Activated B cell treated with CpG ODN at 0.5 μM for 24 hours (primary cell): ENCODE measurements at regions not wholly inside any gene's neighbourhood (a gene's known extent, or its start where the extent isn't known, plus 50 kb on each side); places are given as distances from the start of the nearest gene placed in this dataset.
"Not testable (repeated sequence)": the region's sequence is repeated elsewhere in the genome, so short reads cannot be mapped to it uniquely, and the experiment has no call there.

Source experiments
- ATAC-seq: fragments of 200-7000 bp; cut with Tn5 transposase; one replicate; pipeline ENCODE4 v1.10.0; 2021; ENCODE audit warnings: low read depth, mild to moderate bottlenecking, moderate library complexity
- CTCF ChIA-PET: fragments of 350-600 bp; sonication (Branson Sonifier 250); formaldehyde crosslinking; loops from one replicate; lab custom pipeline; 2021; ENCODE audit warnings: antibody characterized with exemption; lab: Charles Lee
- POLR2A ChIA-PET: fragments of 350-600 bp; sonication (Branson Sonifier 250); formaldehyde crosslinking; loops from one replicate; lab custom pipeline; 2021; ENCODE audit warnings: antibody characterized with exemption; lab: Charles Lee
- DNase-seq: peaks from one replicate; pipeline ENCODE4 v3.0.0; 2022
- H3K27ac Mint-ChIP-seq: one replicate; pipeline ENCODE4 v1.8.0; 2020; ENCODE audit warnings: mixed read lengths
- H3K27me3 Mint-ChIP-seq: one replicate; pipeline ENCODE4 v1.8.0; 2021; ENCODE audit warnings: mixed read lengths
- H3K36me3 Mint-ChIP-seq: one replicate; pipeline ENCODE4 v1.8.0; 2021; ENCODE audit warnings: low read depth, mixed read lengths
- H3K4me1 Mint-ChIP-seq: one replicate; pipeline ENCODE4 v1.8.0; 2021; ENCODE audit warnings: mixed read lengths
- H3K4me3 Mint-ChIP-seq: one replicate; pipeline ENCODE4 v1.8.0; 2020; ENCODE audit warnings: mild to moderate bottlenecking, mixed read lengths
- H3K9me3 Mint-ChIP-seq: one replicate; pipeline ENCODE4 v1.8.0; 2020; ENCODE audit warnings: mixed read lengths
- intact Hi-C: fragments of 100-400 bp; cut with micrococcal nuclease; formaldehyde crosslinking; loops from one replicate; pipeline ENCODE4 v1.15.1; 2024
- TF ChIP-seq, protein P1 (sequence below): fragments of 200-600 bp; IDR thresholded peaks from one replicate; pipeline ENCODE4 v1.8.0; 2022; ENCODE audit warnings: antibody characterized with exemption, mild to moderate bottlenecking

DNA sequence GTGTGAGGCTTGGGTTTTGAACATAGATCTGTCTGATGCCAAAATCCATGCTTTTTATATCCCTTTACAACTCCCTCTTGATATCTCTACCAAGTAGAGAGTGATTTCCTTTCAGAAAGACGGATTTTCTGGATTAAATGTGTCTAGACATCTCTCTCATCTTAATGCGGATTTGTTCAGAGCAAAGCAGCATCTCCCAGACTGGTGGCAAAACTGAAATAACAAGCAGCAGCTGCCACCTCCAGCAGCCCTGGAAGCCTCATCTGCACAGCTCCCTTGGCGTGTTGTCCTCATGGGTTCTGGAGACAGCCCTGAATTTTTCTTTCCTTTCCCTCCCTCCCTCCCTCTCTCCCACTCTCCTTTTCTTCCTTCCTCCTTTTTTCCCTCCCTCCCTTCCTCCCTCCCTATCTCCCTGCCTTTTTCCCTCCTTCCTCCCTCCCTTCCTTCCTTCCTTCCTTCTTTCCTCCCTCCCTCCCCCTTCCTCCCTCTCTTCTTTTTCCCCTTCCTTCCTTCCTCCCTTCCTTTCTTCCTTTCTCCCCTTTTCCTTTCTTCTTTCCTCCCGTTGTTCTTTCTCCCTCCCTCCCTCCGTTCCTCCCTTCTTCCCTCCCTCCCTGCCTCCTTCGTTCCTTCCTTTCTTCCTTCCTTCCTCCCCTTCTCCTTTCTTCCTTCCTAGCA, 639.9 kb downstream of the TYW1 start:
- no peak overlapping the region for H3K4me3 Mint-ChIP-seq
- TF ChIP-seq, protein P1, sequence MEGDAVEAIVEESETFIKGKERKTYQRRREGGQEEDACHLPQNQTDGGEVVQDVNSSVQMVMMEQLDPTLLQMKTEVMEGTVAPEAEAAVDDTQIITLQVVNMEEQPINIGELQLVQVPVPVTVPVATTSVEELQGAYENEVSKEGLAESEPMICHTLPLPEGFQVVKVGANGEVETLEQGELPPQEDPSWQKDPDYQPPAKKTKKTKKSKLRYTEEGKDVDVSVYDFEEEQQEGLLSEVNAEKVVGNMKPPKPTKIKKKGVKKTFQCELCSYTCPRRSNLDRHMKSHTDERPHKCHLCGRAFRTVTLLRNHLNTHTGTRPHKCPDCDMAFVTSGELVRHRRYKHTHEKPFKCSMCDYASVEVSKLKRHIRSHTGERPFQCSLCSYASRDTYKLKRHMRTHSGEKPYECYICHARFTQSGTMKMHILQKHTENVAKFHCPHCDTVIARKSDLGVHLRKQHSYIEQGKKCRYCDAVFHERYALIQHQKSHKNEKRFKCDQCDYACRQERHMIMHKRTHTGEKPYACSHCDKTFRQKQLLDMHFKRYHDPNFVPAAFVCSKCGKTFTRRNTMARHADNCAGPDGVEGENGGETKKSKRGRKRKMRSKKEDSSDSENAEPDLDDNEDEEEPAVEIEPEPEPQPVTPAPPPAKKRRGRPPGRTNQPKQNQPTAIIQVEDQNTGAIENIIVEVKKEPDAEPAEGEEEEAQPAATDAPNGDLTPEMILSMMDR, result no peak
- intact Hi-C loops, result no loop called here
- ChIA-PET CTCF (no interaction called here), POLR2A (no interaction called here)
- no peaks in the 10 kb centered on the region for H3K36me3 Mint-ChIP-seq
- H3K27ac Mint-ChIP-seq, result no peak overlapping the region
- no peaks in the 10 kb centered on the region for H3K4me1 Mint-ChIP-seq
- no peaks in the 10 kb centered on the region for H3K27me3 Mint-ChIP-seq
- peaks cover 13% of the 10 kb centered on the region for H3K9me3 Mint-ChIP-seq
- ATAC-seq, result no peak
- DNase-seq, result no peak

GRCh38 chr7:67637023-67637358, 640.4 kb downstream of the TYW1 start:
- Mint-ChIP-seq H3K27ac (no peak overlapping the region), H3K36me3 (no peaks in the 10 kb centered on the region), H3K9me3 (peaks cover 13% of the 10 kb centered on the region), H3K4me3 (no peak overlapping the region), H3K4me1 (no peaks in the 10 kb centered on the region), H3K27me3 (no peaks in the 10 kb centered on the region)
- DNase-seq (no peak), ATAC-seq (no peak)
- intact Hi-C loops, result no loop called here
- TF ChIP-seq, protein P1, result no peak
- CTCF ChIA-PET, result interaction anchor here (0.7 kb wide), 1 partner anchor 11 kb away, joined by 5 read pairs; no protein-coding TSS in a partner anchor
- POLR2A ChIA-PET, result no interaction called here

DNA sequence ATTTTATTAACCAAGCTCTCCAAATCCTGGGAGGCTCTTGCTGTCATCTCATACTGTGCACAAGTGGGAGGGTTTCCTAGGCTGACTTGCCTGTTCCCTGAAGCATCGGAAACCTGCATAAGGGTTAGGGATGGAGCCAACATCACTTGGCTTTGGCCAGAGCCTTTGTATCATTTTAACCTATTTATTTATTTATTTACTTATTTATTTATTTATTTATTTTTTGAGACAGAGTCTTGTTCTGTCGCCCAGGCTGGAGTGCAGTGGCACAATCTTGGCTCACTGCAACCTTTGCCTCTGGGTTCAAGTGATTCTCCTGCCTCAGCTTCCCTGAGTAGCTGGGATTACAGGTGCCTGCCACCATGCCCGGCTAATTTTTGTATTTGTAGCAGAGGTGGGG, 645.9 kb downstream of the TYW1 start:
- H3K4me1 Mint-ChIP-seq, DNase-seq, H3K27me3 Mint-ChIP-seq, H3K27ac Mint-ChIP-seq, ATAC-seq, H3K4me3 Mint-ChIP-seq, POLR2A ChIA-PET, CTCF ChIA-PET, intact Hi-C loops, H3K36me3 Mint-ChIP-seq: not testable (repeated sequence)
- peaks cover 12% of the 10 kb centered on the region for H3K9me3 Mint-ChIP-seq

DNA sequence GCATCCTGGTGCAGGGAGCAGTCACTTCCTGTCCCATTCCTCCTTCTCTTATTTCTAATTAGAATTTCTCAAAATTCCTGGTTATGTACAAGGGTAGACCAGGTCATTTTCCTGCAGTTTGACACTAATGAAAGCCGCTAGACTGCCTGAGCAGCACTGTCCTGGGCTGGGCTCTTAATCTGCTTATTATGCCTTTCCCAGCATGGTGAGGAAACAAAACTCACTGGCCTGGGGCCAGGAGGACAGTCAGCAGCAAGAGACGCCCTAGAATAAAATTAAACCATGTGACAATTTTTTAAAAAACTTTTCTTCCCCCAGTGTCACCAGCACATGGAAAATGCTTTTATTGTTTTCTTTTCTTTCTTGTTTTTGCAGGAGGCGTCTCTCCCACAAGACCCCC, 647.5 kb downstream of the TYW1 start:
- no peak for ATAC-seq
- DNase-seq, result no peak
- H3K4me3 Mint-ChIP-seq, result no peak overlapping the region
- H3K4me1 Mint-ChIP-seq, result no peaks in the 10 kb centered on the region
- TF ChIP-seq, protein P1, result no peak
- CTCF ChIA-PET, result no interaction called here
- H3K36me3 Mint-ChIP-seq, result no peaks in the 10 kb centered on the region
- peaks cover 11% of the 10 kb centered on the region for H3K9me3 Mint-ChIP-seq
- H3K27ac Mint-ChIP-seq, result no peak overlapping the region
- POLR2A ChIA-PET, result no interaction called here
- intact Hi-C loops, result no loop called here
- H3K27me3 Mint-ChIP-seq, result no peaks in the 10 kb centered on the region

- no peak for ATAC-seq
- no peak for DNase-seq
- CTCF ChIA-PET, result no interaction called here
- POLR2A ChIA-PET, result no interaction called here
- no peaks in the 10 kb centered on the region for H3K36me3 Mint-ChIP-seq
- H3K27me3 Mint-ChIP-seq, result no peaks in the 10 kb centered on the region
- no peak overlapping the region for H3K27ac Mint-ChIP-seq
- intact Hi-C loops, result no loop called here
- H3K4me1 Mint-ChIP-seq, result no peaks in the 10 kb centered on the region
- TF ChIP-seq, protein P1, result no peak
- peaks cover 7% of the 10 kb centered on the region for H3K9me3 Mint-ChIP-seq
- no peak overlapping the region for H3K4me3 Mint-ChIP-seq
These were observed 656.3 kb downstream of the TYW1 start for GRCh38 chr7:67652937-67653336.
